CD8-positive, alpha-beta memory T cell (primary cell): ENCODE measurements at regions not wholly inside any gene's neighbourhood (a gene's known extent, or its start where the extent isn't known, plus 50 kb on each side); places are given as distances from the start of the nearest gene placed in this dataset.
A peak's percentile ranks its signal among the peaks of the same experiment; 100 is the strongest.
"Not testable (repeated sequence)": the region's sequence is repeated elsewhere in the genome, so short reads cannot be mapped to it uniquely, and the experiment has no call there.

Source experiments
- CTCF ChIA-PET: fragments of 350-600 bp; sonication (Branson Sonifier 250); formaldehyde crosslinking; loops from one replicate; lab custom pipeline; 2021; ENCODE audit warnings: antibody characterized with exemption; lab: Charles Lee
- POLR2A ChIA-PET: fragments of 350-600 bp; sonication (Branson Sonifier 250); formaldehyde crosslinking; loops from one replicate; lab custom pipeline; 2021; ENCODE audit warnings: antibody characterized with exemption; lab: Charles Lee
- DNase-seq, 5 donors: peaks; one replicate each; pipeline versions ENCODE4 v3.0.0 to v3.0.0-alpha.2; 2020 to 2022; ENCODE audit warnings: mixed read lengths in 1 of 5
- H3K27ac ChIP-seq: one replicate; pipeline ENCODE4 v1.7.0; 2013; ENCODE audit warnings: low read depth, mild to moderate bottlenecking, low read length, moderate library complexity
- H3K27me3 ChIP-seq: 2 replicates; pipeline ENCODE4 v1.7.0; 2013; ENCODE audit warnings: low read length, mild to moderate bottlenecking; ENCODE audit not compliant: insufficient read depth, poor library complexity, severe bottlenecking
- H3K36me3 ChIP-seq: 2 replicates; pipeline ENCODE4 v1.7.0; 2013; ENCODE audit warnings: mild to moderate bottlenecking, low read length, moderate library complexity; ENCODE audit not compliant: insufficient read depth
- H3K4me1 ChIP-seq: 2 replicates; pipeline ENCODE4 v1.7.0; 2013; ENCODE audit warnings: mild to moderate bottlenecking, low read length, moderate library complexity; ENCODE audit not compliant: insufficient read depth
- H3K4me3 ChIP-seq: 2 replicates; pipeline ENCODE4 v1.7.0; 2013; ENCODE audit warnings: mild to moderate bottlenecking, low read length
- H3K9me3 ChIP-seq: 2 replicates; pipeline ENCODE4 v1.7.0; 2013; ENCODE audit warnings: mild to moderate bottlenecking, low read length
- H3K27ac Mint-ChIP-seq, 8 donors: one replicate each; pipeline ENCODE4 v1.8.0; 2020 to 2021; ENCODE audit warnings: mixed read lengths in 8 of 8, mild to moderate bottlenecking in 6 of 8, inconsistent platforms in 3 of 8, moderate library complexity in 3 of 8
- H3K27me3 Mint-ChIP-seq, 2 donors: one replicate each; pipeline ENCODE4 v1.8.0; 2020 to 2021; ENCODE audit warnings: mixed read lengths in 2 of 2, mild to moderate bottlenecking in 1 of 2, moderate library complexity in 1 of 2
- H3K36me3 Mint-ChIP-seq, 3 donors: one replicate each; pipeline ENCODE4 v1.8.0; 2020 to 2021; ENCODE audit warnings: mixed read lengths in 3 of 3, inconsistent platforms in 1 of 3, mild to moderate bottlenecking in 1 of 3
- H3K4me1 Mint-ChIP-seq, 3 donors: one replicate each; pipeline ENCODE4 v1.8.0; 2020 to 2021; ENCODE audit warnings: mixed read lengths in 3 of 3, inconsistent platforms in 1 of 3, mild to moderate bottlenecking in 1 of 3
- H3K4me3 Mint-ChIP-seq, 7 donors: one replicate each; pipeline ENCODE4 v1.8.0; 2020 to 2021; ENCODE audit warnings: mixed read lengths in 7 of 7, mild to moderate bottlenecking in 6 of 7, moderate library complexity in 4 of 7, inconsistent platforms in 2 of 7
- H3K9me3 Mint-ChIP-seq, 5 donors: one replicate each; pipeline ENCODE4 v1.8.0; 2020 to 2022; ENCODE audit warnings: mixed read lengths in 5 of 5, mild to moderate bottlenecking in 3 of 5, moderate library complexity in 2 of 5, inconsistent platforms in 1 of 5

- H3K27ac ChIP-seq = no peak overlapping the region
- DNase-seq = peak; percentile 51 to 77 (median 56)
- no peaks in the 10 kb centered on the region for H3K9me3 ChIP-seq
- H3K36me3 Mint-ChIP-seq = no peaks in the 10 kb centered on the region
- POLR2A ChIA-PET = no interaction called here
- peaks cover 7 to 14% (median 9%) of the 10 kb centered on the region in 3 donors for H3K4me1 Mint-ChIP-seq
- H3K27me3 Mint-ChIP-seq = peaks cover 11 to 17% of the 10 kb centered on the region in 2 donors
- peak overlapping the region; percentile 66 for H3K4me3 ChIP-seq
- CTCF ChIA-PET = interaction anchor here (0.7 to 12.3 kb wide), 31 partner anchors 9 to 698 kb away, joined by 3 to 187 read pairs (median 5); partner anchors contain the start of gene TTF2
- H3K27ac Mint-ChIP-seq = peak overlapping the region in 4 of 8 donors; percentile 5 to 79 (median 38)
- H3K4me3 Mint-ChIP-seq = peak overlapping the region; percentile 58 to 88 (median 83)
- peaks cover 12% of the 10 kb centered on the region for H3K27me3 ChIP-seq
- H3K9me3 Mint-ChIP-seq = no peaks in the 10 kb centered on the region
- no peaks in the 10 kb centered on the region for H3K36me3 ChIP-seq
- H3K4me1 ChIP-seq = peaks cover 4% of the 10 kb centered on the region
Measured at GRCh38 chr1:117758444-117759316, 152.8 kb downstream of the TENT5C start.

GRCh38 chr1:117759535-117759934 lies 153.7 kb downstream of the TENT5C start:
- DNase-seq = no peak
- POLR2A ChIA-PET = no interaction called here
- Mint-ChIP-seq H3K36me3 (peaks cover 0 to 3% (median 0%) of the 10 kb centered on the region in 3 donors), H3K27me3 (peaks cover 11 to 12% of the 10 kb centered on the region in 2 donors), H3K4me1 (peaks cover 6 to 9% (median 7%) of the 10 kb centered on the region in 3 donors), H3K4me3 (no peak overlapping the region), H3K27ac (no peak overlapping the region), H3K9me3 (peaks cover 0 to 1% (median 0%) of the 10 kb centered on the region in 5 donors)
- Histone ChIP-seq H3K36me3 (no peaks in the 10 kb centered on the region), H3K4me1 (no peaks in the 10 kb centered on the region), H3K27me3 (peaks cover 3% of the 10 kb centered on the region), H3K27ac (no peak overlapping the region), H3K4me3 (no peak overlapping the region), H3K9me3 (no peaks in the 10 kb centered on the region)
- CTCF ChIA-PET = interaction anchor here (0.8 to 12.3 kb wide), 13 partner anchors 13 to 692 kb away, joined by 3 to 187 read pairs (median 6); no protein-coding TSS in a partner anchor

GRCh38 chr1:117760069-117760468 lies 154.2 kb downstream of the TENT5C start:
- no peak overlapping the region for H3K27ac ChIP-seq
- CTCF ChIA-PET = interaction anchor here (1.0 to 12.3 kb wide), 9 partner anchors 11 to 420 kb away, joined by 3 to 187 read pairs (median 6); no protein-coding TSS in a partner anchor
- no peaks in the 10 kb centered on the region for H3K9me3 ChIP-seq
- peaks cover 12% of the 10 kb centered on the region in 2 donors for H3K27me3 Mint-ChIP-seq
- H3K4me3 ChIP-seq = no peak overlapping the region
- H3K4me1 ChIP-seq = no peaks in the 10 kb centered on the region
- POLR2A ChIA-PET = no interaction called here
- H3K9me3 Mint-ChIP-seq = peaks cover 0 to 2% (median 0%) of the 10 kb centered on the region in 5 donors
- no peak for DNase-seq
- H3K27me3 ChIP-seq = no peaks in the 10 kb centered on the region
- peaks cover 0 to 4% (median 0%) of the 10 kb centered on the region in 3 donors for H3K36me3 Mint-ChIP-seq
- no peak overlapping the region for H3K27ac Mint-ChIP-seq
- H3K4me1 Mint-ChIP-seq = peaks cover 6 to 9% (median 7%) of the 10 kb centered on the region in 3 donors
- no peaks in the 10 kb centered on the region for H3K36me3 ChIP-seq
- no peak overlapping the region for H3K4me3 Mint-ChIP-seq

- Histone ChIP-seq H3K4me3 (no peak overlapping the region), H3K9me3 (no peaks in the 10 kb centered on the region), H3K27me3 (no peaks in the 10 kb centered on the region), H3K27ac (no peak overlapping the region), H3K36me3 (no peaks in the 10 kb centered on the region), H3K4me1 (no peaks in the 10 kb centered on the region)
- peak overlapping the region in 1 of 7 donors; percentile 14 for H3K4me3 Mint-ChIP-seq
- peaks cover 0 to 2% (median 0%) of the 10 kb centered on the region in 5 donors for H3K9me3 Mint-ChIP-seq
- no peak overlapping the region for H3K27ac Mint-ChIP-seq
- POLR2A ChIA-PET = no interaction called here
- H3K4me1 Mint-ChIP-seq = peaks cover 6 to 9% (median 7%) of the 10 kb centered on the region in 3 donors
- CTCF ChIA-PET = interaction anchor here (1.3 to 12.3 kb wide), 7 partner anchors 11 to 420 kb away, joined by 3 to 187 read pairs (median 6); no protein-coding TSS in a partner anchor
- DNase-seq = no peak
- peaks cover 0 to 4% (median 0%) of the 10 kb centered on the region in 3 donors for H3K36me3 Mint-ChIP-seq
- H3K27me3 Mint-ChIP-seq = peaks cover 12% of the 10 kb centered on the region in 2 donors
Measured at GRCh38 chr1:117760485-117760884, 154.6 kb downstream of the TENT5C start.

- H3K4me3 ChIP-seq, H3K4me1 Mint-ChIP-seq, H3K27ac ChIP-seq, H3K4me3 Mint-ChIP-seq, POLR2A ChIA-PET, H3K27ac Mint-ChIP-seq, H3K36me3 ChIP-seq, H3K27me3 ChIP-seq, H3K4me1 ChIP-seq, DNase-seq: not testable (repeated sequence)
- Mint-ChIP-seq H3K9me3 (peaks cover 22 to 53% (median 44%) of the 10 kb centered on the region in 5 donors), H3K36me3 (peaks cover 0 to 25% (median 6%) of the 10 kb centered on the region in 3 donors), H3K27me3 (peaks cover 14 to 31% of the 10 kb centered on the region in 2 donors)
- H3K9me3 ChIP-seq = peaks cover 19% of the 10 kb centered on the region
- CTCF ChIA-PET = interaction anchor here (1.2 kb wide), 1 partner anchor 14 kb away, joined by 3 read pairs; no protein-coding TSS in a partner anchor
Measured at GRCh38 chr1:117767756-117768155, 161.7 kb downstream of the GDAP2 start.

GRCh38 chr1:117770981-117771531 lies 158.4 kb downstream of the GDAP2 start:
- Mint-ChIP-seq H3K27me3 (peaks cover 19 to 49% of the 10 kb centered on the region in 2 donors), H3K4me1 (no peaks in the 10 kb centered on the region), H3K4me3 (no peak overlapping the region), H3K36me3 (peaks cover 0 to 42% (median 8%) of the 10 kb centered on the region in 3 donors), H3K9me3 (peaks cover 35 to 63% (median 56%) of the 10 kb centered on the region in 5 donors), H3K27ac (no peak overlapping the region)
- Histone ChIP-seq H3K27me3 (no peaks in the 10 kb centered on the region), H3K4me1 (no peaks in the 10 kb centered on the region), H3K36me3 (no peaks in the 10 kb centered on the region), H3K27ac (no peak overlapping the region), H3K9me3 (peaks cover 19% of the 10 kb centered on the region), H3K4me3 (no peak overlapping the region)
- POLR2A ChIA-PET = no interaction called here
- CTCF ChIA-PET = interaction anchor here (1.3 kb wide), 2 partner anchors 10 to 17 kb away, joined by 3 read pairs; no protein-coding TSS in a partner anchor
- no peak for DNase-seq

- DNase-seq = no peak
- POLR2A ChIA-PET = no interaction called here
- CTCF ChIA-PET = no interaction called here
- peaks cover 0 to 2% (median 0%) of the 10 kb centered on the region in 5 donors for H3K9me3 Mint-ChIP-seq
- peaks cover 0 to 14% (median 3%) of the 10 kb centered on the region in 3 donors for H3K36me3 Mint-ChIP-seq
- Histone ChIP-seq H3K27ac (no peak overlapping the region), H3K4me3 (no peak overlapping the region), H3K9me3 (no peaks in the 10 kb centered on the region), H3K27me3 (no peaks in the 10 kb centered on the region), H3K4me1 (no peaks in the 10 kb centered on the region), H3K36me3 (no peaks in the 10 kb centered on the region)
- H3K27me3 Mint-ChIP-seq = peaks cover 5 to 6% of the 10 kb centered on the region in 2 donors
- H3K27ac Mint-ChIP-seq = no peak overlapping the region
- no peak overlapping the region for H3K4me3 Mint-ChIP-seq
- peaks cover under 1 to 5% (median under 1%) of the 10 kb centered on the region in 3 donors for H3K4me1 Mint-ChIP-seq
Measured at GRCh38 chr1:117779364-117779763, 150.1 kb downstream of the GDAP2 start.
